HG03045 (cell line): ENCODE measurements at regions not wholly inside any gene's neighbourhood (a gene's known extent, or its start where the extent isn't known, plus 50 kb on each side); places are given as distances from the start of the nearest gene placed in this dataset.
"Not testable (repeated sequence)": the region's sequence is repeated elsewhere in the genome, so short reads cannot be mapped to it uniquely, and the experiment has no call there.

Source experiments
- ATAC-seq: cut with Tn5 transposase; IDR thresholded peaks from one replicate; pipeline ENCODE4 v1.9.1; 2021; ENCODE audit warnings: mild to moderate bottlenecking, moderate library complexity; ENCODE audit not compliant: unreplicated experiment

- not testable (repeated sequence) for ATAC-seq
These were observed 125.3 kb downstream of the GOLGA6L4 start for GRCh38 chr15:84360902-84361301.

- not testable (repeated sequence) for ATAC-seq
These were observed 148.8 kb downstream of the GOLGA6L4 start for GRCh38 chr15:84384421-84384820.

- no peak for ATAC-seq
These were observed 151.5 kb downstream of the GOLGA6L4 start for GRCh38 chr15:84387086-84387485.

- ATAC-seq = not testable (repeated sequence)
These were observed 152.6 kb downstream of the GOLGA6L4 start for GRCh38 chr15:84388201-84388600.

GRCh38 chr15:84388638-84389037 lies 153.1 kb downstream of the GOLGA6L4 start:
- ATAC-seq = not testable (repeated sequence)

GRCh38 chr15:84390324-84390723 lies 154.8 kb downstream of the GOLGA6L4 start:
- ATAC-seq = not testable (repeated sequence)

GRCh38 chr15:84391191-84391590 lies 155.6 kb downstream of the GOLGA6L4 start:
- ATAC-seq = no peak

- not testable (repeated sequence) for ATAC-seq
These were observed 156.4 kb downstream of the GOLGA6L4 start for GRCh38 chr15:84392020-84392419.

- ATAC-seq = not testable (repeated sequence)
These were observed 157.9 kb downstream of the GOLGA6L4 start for GRCh38 chr15:84393386-84393936.

GRCh38 chr15:84393966-84394365 lies 158.4 kb downstream of the GOLGA6L4 start:
- ATAC-seq = not testable (repeated sequence)

GRCh38 chr15:84395384-84395783 lies 159.8 kb downstream of the GOLGA6L4 start:
- ATAC-seq = not testable (repeated sequence)

GRCh38 chr15:84395881-84396280 lies 160.3 kb downstream of the GOLGA6L4 start:
- ATAC-seq = not testable (repeated sequence)

- not testable (repeated sequence) for ATAC-seq
These were observed 161.5 kb downstream of the GOLGA6L4 start for GRCh38 chr15:84397066-84397465.

GRCh38 chr15:84398087-84398486 lies 162.5 kb downstream of the GOLGA6L4 start:
- not testable (repeated sequence) for ATAC-seq

GRCh38 chr15:84398763-84399701 lies 163.5 kb downstream of the GOLGA6L4 start:
- ATAC-seq = no peak

GRCh38 chr15:84400017-84400740 lies 164.6 kb downstream of the GOLGA6L4 start:
- ATAC-seq = no peak

GRCh38 chr15:84400820-84401219 lies 165.2 kb downstream of the GOLGA6L4 start:
- ATAC-seq = no peak

GRCh38 chr15:84401461-84401860 lies 165.9 kb downstream of the GOLGA6L4 start:
- not testable (repeated sequence) for ATAC-seq

- not testable (repeated sequence) for ATAC-seq
These were observed 166.6 kb downstream of the GOLGA6L4 start for GRCh38 chr15:84401891-84402840.
